Left ventricle myocardium inferior (tissue), 1 donor: ENCODE measurements at regions not wholly inside any gene's neighbourhood (a gene's known extent, or its start where the extent isn't known, plus 50 kb on each side); places are given as distances from the start of the nearest gene placed in this dataset.

ENCODE experiments used
- DNase-seq: peaks from one replicate; pipeline ENCODE4 v3.0.0-alpha.2; 2020
- H3K27ac ChIP-seq: fragments of 200-600 bp; replicated peaks from 2 replicates; pipeline ENCODE4 v1.8.0; 2021
- H3K27me3 ChIP-seq: fragments of 200-600 bp; 2 replicates; pipeline ENCODE4 v1.8.0; 2021; ENCODE audit warnings: low read depth
- H3K36me3 ChIP-seq: fragments of 200-600 bp; 2 replicates; pipeline ENCODE4 v1.8.0; 2021
- H3K4me1 ChIP-seq: fragments of 200-600 bp; 2 replicates; pipeline ENCODE4 v1.8.0; 2021
- H3K4me3 ChIP-seq: fragments of 200-600 bp; 2 replicates; pipeline ENCODE4 v1.8.0; 2021; ENCODE audit warnings: mild to moderate bottlenecking, moderate library complexity
- H3K9me3 ChIP-seq: fragments of 200-600 bp; replicated peaks from 2 replicates; pipeline ENCODE4 v1.8.0; 2021
- intact Hi-C: fragments of 100-400 bp; cut with micrococcal nuclease; formaldehyde crosslinking; loops from one replicate; pipeline ENCODE4 v1.11.0; 2022
- TF ChIP-seq, protein P1 (sequence below): fragments of 200-600 bp; IDR thresholded peaks from 2 replicates; pipeline ENCODE4 v1.8.0; 2021; ENCODE audit warnings: antibody characterized with exemption, mild to moderate bottlenecking, borderline replicate concordance
- donor health status: DM: no; HTN: yes; CAD: no; lungs with severe emphysema.

DNA sequence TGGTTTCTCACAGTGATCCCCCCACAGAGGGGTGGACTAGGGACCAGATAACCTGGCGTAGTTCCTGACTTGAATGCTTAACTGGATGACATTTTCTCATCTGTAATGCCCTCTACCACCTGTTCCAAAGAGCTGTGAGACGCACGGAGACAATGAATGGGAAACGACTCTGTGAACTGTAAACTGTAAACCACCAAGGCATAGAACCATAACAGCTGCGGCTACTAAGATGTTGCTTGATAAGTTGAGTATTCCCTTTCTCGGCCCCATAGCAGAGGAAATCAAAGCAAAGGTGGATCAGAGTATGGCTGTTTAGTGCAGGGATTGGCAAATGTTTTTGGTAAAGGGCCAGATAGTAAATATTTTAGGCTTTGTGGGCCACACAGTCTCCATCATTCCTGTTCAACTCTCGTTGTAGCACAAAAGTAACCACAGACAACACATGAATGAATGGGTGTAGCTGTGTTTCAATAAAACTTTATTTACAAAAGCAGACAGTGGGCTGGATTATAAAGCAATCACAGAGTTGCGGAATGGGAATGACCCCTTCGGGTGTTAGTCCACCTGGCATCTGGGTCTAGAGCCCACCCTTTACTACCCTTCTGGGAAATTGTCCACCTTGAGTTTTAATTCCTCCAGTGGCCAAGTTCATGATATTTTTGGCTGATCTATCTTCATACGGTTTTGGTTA, 315.2 kb downstream of the RPS6KC1 start:
- Histone ChIP-seq H3K4me1 (no peaks in the 10 kb centered on the region), H3K9me3 (peaks cover 2% of the 10 kb centered on the region), H3K4me3 (no peak overlapping the region), H3K27me3 (no peaks in the 10 kb centered on the region), H3K36me3 (no peaks in the 10 kb centered on the region), H3K27ac (no peak overlapping the region)
- no peak for DNase-seq
- TF ChIP-seq, protein P1, sequence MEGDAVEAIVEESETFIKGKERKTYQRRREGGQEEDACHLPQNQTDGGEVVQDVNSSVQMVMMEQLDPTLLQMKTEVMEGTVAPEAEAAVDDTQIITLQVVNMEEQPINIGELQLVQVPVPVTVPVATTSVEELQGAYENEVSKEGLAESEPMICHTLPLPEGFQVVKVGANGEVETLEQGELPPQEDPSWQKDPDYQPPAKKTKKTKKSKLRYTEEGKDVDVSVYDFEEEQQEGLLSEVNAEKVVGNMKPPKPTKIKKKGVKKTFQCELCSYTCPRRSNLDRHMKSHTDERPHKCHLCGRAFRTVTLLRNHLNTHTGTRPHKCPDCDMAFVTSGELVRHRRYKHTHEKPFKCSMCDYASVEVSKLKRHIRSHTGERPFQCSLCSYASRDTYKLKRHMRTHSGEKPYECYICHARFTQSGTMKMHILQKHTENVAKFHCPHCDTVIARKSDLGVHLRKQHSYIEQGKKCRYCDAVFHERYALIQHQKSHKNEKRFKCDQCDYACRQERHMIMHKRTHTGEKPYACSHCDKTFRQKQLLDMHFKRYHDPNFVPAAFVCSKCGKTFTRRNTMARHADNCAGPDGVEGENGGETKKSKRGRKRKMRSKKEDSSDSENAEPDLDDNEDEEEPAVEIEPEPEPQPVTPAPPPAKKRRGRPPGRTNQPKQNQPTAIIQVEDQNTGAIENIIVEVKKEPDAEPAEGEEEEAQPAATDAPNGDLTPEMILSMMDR = no peak
- intact Hi-C loops = no loop called here

DNA sequence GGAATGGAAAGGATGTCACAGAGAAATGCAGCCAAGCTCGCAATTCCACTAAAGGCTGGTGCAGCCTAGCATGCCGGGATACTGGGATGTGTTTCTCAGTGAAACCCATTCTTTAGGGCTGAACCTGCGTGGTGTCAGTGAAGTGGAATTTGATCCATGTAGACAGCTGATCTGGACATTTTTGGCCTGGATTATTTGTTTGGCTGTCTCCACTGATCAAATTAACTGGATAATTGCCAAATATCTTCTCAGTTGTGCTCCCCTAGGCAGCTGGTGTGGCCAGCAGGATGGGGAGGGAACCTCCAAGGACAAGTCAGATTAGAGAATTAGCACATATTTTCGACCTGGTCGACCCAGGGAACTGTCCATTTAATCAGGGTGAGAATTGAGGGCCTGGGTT, 318.4 kb downstream of the RPS6KC1 start:
- H3K27me3 ChIP-seq = no peaks in the 10 kb centered on the region
- no peaks in the 10 kb centered on the region for H3K4me1 ChIP-seq
- TF ChIP-seq, protein P1 = no peak
- intact Hi-C loops = no loop called here
- no peak overlapping the region for H3K27ac ChIP-seq
- no peaks in the 10 kb centered on the region for H3K36me3 ChIP-seq
- no peak for DNase-seq
- no peak overlapping the region for H3K4me3 ChIP-seq
- H3K9me3 ChIP-seq = no peaks in the 10 kb centered on the region

DNA sequence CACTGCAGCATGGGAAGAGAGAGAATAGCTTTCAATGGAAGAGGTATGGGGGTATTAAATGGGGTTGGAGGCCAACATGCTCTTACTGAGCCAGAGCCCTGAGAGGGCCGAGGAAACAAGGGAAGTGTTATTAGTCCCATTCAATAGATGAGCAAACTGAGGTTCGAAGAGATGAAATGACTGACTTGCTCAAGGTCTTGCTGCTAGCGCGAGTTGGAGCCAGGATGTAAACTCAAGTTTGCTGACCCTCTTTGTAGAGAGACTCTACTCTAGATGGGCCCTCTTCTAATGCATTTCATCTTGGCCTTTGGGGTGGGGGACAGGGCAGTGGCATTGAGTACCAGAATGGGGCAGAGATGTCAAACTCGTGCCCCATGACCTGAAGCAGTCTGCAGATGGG, 319.5 kb downstream of the RPS6KC1 start:
- no peaks in the 10 kb centered on the region for H3K9me3 ChIP-seq
- no peaks in the 10 kb centered on the region for H3K4me1 ChIP-seq
- H3K4me3 ChIP-seq = no peak overlapping the region
- H3K27ac ChIP-seq = no peak overlapping the region
- no peaks in the 10 kb centered on the region for H3K27me3 ChIP-seq
- TF ChIP-seq, protein P1 = no peak
- intact Hi-C loops = no loop called here
- H3K36me3 ChIP-seq = no peaks in the 10 kb centered on the region
- DNase-seq = no peak

DNA sequence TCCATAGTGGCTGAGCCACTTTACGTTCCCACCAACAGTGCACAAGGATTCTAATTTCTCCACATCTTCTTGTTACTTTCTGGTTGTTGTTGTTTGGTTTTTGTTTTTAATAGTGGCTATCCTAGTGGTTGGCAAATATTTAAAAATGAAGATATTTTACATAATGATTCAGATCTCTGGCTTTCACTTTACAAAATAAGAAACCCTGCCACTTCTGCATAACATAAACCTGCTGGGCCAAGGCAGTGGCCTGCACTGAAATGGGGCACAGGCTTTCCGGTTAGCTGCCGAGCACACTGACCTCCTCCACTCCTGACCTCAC, 320.4 kb downstream of the RPS6KC1 start:
- DNase-seq = no peak
- Histone ChIP-seq H3K36me3 (no peaks in the 10 kb centered on the region), H3K4me3 (no peak overlapping the region), H3K4me1 (no peaks in the 10 kb centered on the region), H3K9me3 (no peaks in the 10 kb centered on the region), H3K27ac (no peak overlapping the region), H3K27me3 (no peaks in the 10 kb centered on the region)
- intact Hi-C loops = no loop called here
- TF ChIP-seq, protein P1 = no peak

DNA sequence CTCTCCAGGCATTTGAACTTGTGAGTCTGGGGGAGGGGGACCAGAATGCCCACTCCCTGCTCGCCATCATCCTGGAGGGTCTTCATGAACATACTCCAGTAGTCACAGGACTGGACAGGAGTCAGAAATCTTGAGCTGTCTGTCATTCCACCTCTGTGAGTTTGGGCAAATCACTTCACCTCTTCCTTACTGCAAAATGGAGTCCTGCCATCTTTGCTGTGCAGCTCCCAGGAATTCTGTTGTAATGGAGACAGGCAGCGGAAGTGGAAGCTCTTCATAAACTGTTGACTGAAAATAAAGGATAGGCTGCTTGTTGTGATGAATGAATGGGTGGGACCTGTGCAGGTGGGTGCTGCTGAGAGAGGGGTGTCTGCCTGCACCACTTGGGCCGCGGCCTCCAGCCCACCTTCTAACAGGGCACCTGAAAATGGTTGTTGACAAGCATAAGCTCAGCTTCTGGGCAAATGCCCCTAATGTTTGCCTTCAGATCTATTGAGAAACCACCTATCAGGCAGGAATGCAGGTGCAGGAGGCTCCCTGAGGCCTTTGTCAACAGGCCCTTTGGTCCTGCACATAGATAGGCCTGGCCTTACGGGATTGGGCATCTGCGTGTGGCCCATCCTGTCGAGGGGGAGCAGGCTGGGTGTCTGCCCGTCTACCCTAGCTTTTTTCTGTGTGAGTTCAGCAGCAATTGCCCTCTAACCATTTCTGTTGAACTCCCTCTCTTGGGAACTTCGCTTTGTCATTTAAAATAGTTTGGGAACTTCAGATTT, 321.0 kb downstream of the RPS6KC1 start:
- intact Hi-C loops = no loop called here
- no peaks in the 10 kb centered on the region for H3K9me3 ChIP-seq
- TF ChIP-seq, protein P1 = no peak

More for the DNA sequence above, 321.0 kb downstream of the RPS6KC1 start:
- Histone ChIP-seq H3K4me3 (no peak overlapping the region), H3K27ac (no peak overlapping the region), H3K27me3 (no peaks in the 10 kb centered on the region), H3K36me3 (no peaks in the 10 kb centered on the region), H3K4me1 (no peaks in the 10 kb centered on the region)
- no peak for DNase-seq
